BJ (cell line): ENCODE measurements at regions not wholly inside any gene's neighbourhood (a gene's known extent, or its start where the extent isn't known, plus 50 kb on each side); places are given as distances from the start of the nearest gene placed in this dataset.
A peak's percentile ranks its signal among the peaks of the same experiment; 100 is the strongest.
"Not testable (repeated sequence)": the region's sequence is repeated elsewhere in the genome, so short reads cannot be mapped to it uniquely, and the experiment has no call there.

Experiments
- CTCF ChIA-PET: fragments of 350-600 bp; formaldehyde crosslinking; extraction: SDS; loops from one replicate; lab custom pipeline; 2021; ENCODE audit warnings: antibody characterized with exemption, inconsistent platforms; lab: Yijun Ruan, JAX
- POLR2A ChIA-PET: fragments of 300-600 bp; sonication (Branson Sonifier 250); formaldehyde crosslinking; extraction: SDS; loops from one replicate; lab custom pipeline; 2021; ENCODE audit warnings: antibody characterized with exemption; lab: Charles Lee
- DNase-seq: peaks from one replicate; pipeline ENCODE4 v3.0.0-alpha.2; 2011; ENCODE audit warnings: low read depth
- H3K27me3 ChIP-seq: 2 replicates; pipeline ENCODE4 v1.6.0; 2011; ENCODE audit warnings: low read length; ENCODE audit not compliant: control insufficient read depth, insufficient read depth
- H3K36me3 ChIP-seq: 2 replicates; pipeline ENCODE4 v1.5.1; 2011; ENCODE audit warnings: low read length; ENCODE audit not compliant: control insufficient read depth, insufficient read depth
- H3K4me3 ChIP-seq: 2 replicates; pipeline ENCODE4 v1.5.1; 2011; ENCODE audit warnings: low read depth, mild to moderate bottlenecking, control low read depth, low read length
- TF ChIP-seq, protein P1 (sequence below): IDR thresholded peaks from 2 replicates; pipeline ENCODE4 v1.5.1; 2011; ENCODE audit warnings: low read depth, mild to moderate bottlenecking, control low read depth, inconsistent platforms, low read length, moderate library complexity; ENCODE audit not compliant: insufficient read depth

DNA sequence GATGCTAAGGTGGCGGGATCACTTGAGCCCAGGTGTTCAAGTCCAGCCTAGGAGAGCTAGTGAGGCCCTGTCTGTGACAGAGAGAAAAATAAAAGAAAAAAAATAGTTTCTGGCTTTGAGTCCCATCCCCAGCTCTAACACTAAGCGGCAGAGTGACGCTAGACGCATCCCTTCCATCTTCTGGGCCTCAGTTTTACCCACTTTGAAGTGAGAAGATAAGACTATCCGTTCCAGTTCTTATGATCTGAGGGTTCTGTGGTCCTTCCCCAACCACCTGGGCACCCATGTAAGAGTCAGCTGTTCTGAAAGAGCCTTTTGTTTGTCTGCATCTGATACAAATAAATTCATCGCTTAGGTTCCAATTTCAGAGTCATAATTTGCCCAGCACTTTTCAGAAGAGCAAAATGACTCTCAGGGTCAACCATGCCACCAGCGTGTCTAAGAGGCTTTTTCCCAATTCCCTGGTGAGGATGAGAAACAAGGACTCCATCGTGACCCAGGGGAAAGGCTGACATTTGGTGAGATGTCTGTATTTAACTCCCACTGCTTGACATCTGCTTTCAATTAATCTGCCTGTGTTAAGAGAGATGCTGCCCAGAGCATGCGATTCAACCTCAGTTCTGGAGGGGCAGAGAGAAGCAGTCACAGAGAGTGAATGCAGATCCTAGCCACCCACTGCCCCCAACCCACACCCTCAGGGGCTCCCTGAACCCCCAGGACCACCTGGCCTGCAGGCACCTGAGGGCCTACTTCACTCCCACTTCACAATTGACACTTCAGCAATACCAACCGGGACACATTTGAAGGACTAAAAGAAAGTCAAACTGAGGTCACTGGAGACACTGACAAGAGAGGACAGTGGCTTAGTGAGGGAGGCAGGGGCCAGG is 131.6 kb upstream of the TOP1 start:
- Histone ChIP-seq H3K36me3 (no peaks in the 10 kb centered on the region), H3K4me3 (no peak overlapping the region), H3K27me3 (peaks cover 2% of the 10 kb centered on the region)
- TF ChIP-seq, protein P1, sequence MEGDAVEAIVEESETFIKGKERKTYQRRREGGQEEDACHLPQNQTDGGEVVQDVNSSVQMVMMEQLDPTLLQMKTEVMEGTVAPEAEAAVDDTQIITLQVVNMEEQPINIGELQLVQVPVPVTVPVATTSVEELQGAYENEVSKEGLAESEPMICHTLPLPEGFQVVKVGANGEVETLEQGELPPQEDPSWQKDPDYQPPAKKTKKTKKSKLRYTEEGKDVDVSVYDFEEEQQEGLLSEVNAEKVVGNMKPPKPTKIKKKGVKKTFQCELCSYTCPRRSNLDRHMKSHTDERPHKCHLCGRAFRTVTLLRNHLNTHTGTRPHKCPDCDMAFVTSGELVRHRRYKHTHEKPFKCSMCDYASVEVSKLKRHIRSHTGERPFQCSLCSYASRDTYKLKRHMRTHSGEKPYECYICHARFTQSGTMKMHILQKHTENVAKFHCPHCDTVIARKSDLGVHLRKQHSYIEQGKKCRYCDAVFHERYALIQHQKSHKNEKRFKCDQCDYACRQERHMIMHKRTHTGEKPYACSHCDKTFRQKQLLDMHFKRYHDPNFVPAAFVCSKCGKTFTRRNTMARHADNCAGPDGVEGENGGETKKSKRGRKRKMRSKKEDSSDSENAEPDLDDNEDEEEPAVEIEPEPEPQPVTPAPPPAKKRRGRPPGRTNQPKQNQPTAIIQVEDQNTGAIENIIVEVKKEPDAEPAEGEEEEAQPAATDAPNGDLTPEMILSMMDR, result no peak
- DNase-seq, result peak; percentile 10
- POLR2A ChIA-PET, result no interaction called here
- CTCF ChIA-PET, result no interaction called here

DNA sequence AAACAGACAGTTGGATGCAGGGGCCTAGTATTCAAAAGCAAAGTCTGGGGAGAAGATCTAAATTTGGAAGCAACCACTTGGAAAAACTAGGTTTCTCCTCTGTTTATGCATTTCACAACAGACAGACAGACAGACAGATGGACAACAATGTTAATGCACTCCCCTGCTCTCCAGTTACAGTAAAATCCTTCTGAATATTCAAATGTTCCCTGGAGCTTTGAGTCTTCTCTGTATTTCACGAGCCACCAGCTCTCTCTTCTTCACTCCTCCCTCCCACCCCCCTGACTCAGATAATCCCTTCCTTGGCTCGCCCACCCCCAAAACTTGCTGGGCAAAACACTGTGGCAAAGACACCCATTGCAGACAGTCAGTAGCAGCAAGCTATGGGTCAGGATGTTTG is 129.3 kb upstream of the TOP1 start:
- Histone ChIP-seq H3K4me3 (no peak overlapping the region), H3K36me3 (no peaks in the 10 kb centered on the region), H3K27me3 (peaks cover 2% of the 10 kb centered on the region; the same call in 1 of the 2 replicates)
- ChIA-PET POLR2A (no interaction called here), CTCF (interaction anchor here (1.0 kb wide), 1 partner anchor 25 kb away, joined by 3 read pairs; no protein-coding TSS in a partner anchor)
- no peak for DNase-seq
- TF ChIP-seq, protein P1, result no peak

DNA sequence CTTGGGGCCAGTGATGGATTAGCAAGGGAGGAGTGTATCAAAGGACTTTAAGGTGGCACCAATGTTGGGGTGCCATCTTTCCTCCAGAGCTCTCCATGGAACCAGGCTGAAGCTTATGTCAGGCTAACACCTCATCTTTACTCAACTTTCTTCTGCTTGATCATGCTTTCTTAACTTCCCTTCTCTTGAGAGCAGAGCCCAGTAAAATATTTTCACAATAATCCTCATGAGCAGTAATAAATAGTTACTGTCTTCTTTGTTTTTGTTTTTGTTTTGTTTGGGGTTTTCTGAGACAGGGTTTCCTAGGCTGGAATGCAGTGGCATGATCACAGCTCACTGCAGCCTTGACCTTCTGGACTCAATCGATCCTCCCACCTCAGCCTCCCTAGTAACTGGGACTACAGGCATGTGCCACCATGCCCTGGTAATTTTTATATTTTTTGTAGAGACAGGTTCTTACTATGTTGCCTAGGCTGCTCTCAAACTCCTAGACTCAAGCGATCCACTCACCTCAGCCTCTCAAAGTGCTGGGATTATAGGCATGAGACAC is 127.9 kb upstream of the TOP1 start:
- H3K4me3 ChIP-seq, result no peak overlapping the region
- no peaks in the 10 kb centered on the region; the same call in 1 of the 2 replicates for H3K27me3 ChIP-seq
- no peaks in the 10 kb centered on the region for H3K36me3 ChIP-seq
- CTCF ChIA-PET, result no interaction called here
- DNase-seq, result no peak
- TF ChIP-seq, protein P1, result no peak
- POLR2A ChIA-PET, result no interaction called here

DNA sequence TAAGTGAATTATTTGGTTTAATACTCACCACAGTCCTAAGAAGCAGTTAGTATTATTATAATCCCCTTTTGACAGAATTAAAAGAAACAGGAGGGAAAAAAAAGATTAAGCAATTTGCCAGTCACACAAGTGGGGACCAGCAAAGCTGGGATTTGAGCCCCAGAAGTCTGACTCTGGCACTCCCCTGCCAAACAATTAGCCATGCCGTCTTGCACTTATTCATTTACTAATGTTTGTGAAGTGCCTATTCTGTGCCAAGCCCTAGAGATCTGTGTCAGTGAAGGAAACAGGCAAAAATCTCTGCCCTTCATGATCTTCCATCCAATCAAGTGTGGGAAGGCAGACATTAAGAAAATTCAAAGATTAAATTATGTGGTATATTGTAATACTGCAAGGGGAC is 126.0 kb upstream of the TOP1 start:
- DNase-seq, result no peak
- TF ChIP-seq, protein P1, result no peak
- ChIA-PET POLR2A (no interaction called here), CTCF (no interaction called here)
- Histone ChIP-seq H3K27me3 (no peaks in the 10 kb centered on the region; the same call in 1 of the 2 replicates), H3K36me3 (no peaks in the 10 kb centered on the region), H3K4me3 (no peak overlapping the region)

DNA sequence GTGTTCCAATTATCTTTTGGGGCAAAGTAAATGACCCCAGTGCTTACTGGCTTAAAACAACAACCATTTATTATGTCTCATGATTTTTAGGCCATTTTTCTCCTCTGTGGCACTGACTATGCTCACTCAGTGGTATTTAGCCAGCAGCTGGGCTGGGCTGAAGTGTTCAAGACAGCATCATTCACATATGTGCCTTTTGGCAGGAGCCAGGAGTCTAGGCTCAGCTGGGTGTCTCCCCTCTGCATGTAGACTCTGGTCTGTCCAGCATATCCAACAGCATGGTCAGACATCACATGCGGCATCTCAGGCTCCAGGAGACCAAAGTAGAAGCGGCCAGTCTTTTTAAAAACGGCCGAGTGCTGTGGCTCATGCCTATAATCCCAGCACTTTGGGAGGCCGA is 120.3 kb upstream of the TOP1 start:
- TF ChIP-seq, protein P1, result no peak
- ChIA-PET POLR2A (no interaction called here), CTCF (no interaction called here)
- no peaks in the 10 kb centered on the region for H3K36me3 ChIP-seq
- no peaks in the 10 kb centered on the region for H3K27me3 ChIP-seq
- no peak overlapping the region for H3K4me3 ChIP-seq
- no peak for DNase-seq

DNA sequence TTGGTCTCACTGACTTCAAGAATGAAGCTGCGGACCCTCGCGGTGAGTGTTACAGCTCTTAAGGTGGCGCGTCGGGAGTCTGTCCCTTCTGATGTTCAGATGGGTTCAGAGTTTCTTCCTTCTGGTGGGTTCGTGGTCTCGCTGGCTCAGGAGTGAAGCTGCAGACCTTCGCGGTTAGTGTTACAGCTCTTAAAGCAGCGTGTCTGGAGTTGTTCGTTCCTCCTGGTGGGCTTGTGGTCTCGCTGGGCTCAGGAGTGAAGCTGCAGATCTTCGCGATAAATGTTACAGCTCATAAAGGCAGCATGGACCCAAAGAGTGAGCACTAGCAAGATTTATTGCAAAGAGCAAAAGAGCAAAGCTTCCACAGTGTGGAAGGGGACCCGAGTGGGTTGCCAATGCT is 119.1 kb upstream of the TOP1 start:
- POLR2A ChIA-PET, H3K4me3 ChIP-seq, H3K27me3 ChIP-seq, H3K36me3 ChIP-seq, DNase-seq: not testable (repeated sequence)
- CTCF ChIA-PET, result interaction anchor here (1.2 kb wide), 1 partner anchor 36 kb away, joined by 3 read pairs; no protein-coding TSS in a partner anchor

DNA sequence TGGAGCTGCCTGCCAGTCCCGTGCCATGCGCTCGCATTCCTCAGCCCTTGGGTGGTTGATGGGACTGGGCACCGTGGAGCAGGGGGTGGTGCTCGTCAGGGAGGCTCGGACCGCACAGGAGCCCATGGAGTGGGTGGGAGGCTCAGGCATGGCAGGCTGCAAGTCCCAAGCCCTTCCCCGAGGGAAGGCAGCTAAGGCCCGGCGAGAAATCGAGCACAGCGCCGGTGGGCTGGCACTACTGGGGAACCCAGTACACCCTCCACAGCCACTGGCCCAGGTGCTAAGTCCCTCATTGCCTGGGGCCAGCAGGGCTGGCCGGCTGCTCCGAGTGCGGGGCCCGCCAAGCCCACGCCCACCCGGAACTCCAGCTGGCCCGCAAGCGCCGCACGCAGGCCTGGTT is 118.2 kb upstream of the TOP1 start:
- DNase-seq, H3K36me3 ChIP-seq, POLR2A ChIA-PET, H3K4me3 ChIP-seq, H3K27me3 ChIP-seq: not testable (repeated sequence)
- CTCF ChIA-PET, result interaction anchor here (0.6 to 1.2 kb wide), 2 partner anchors 35 to 71 kb away, joined by 3 read pairs; no protein-coding TSS in a partner anchor

DNA sequence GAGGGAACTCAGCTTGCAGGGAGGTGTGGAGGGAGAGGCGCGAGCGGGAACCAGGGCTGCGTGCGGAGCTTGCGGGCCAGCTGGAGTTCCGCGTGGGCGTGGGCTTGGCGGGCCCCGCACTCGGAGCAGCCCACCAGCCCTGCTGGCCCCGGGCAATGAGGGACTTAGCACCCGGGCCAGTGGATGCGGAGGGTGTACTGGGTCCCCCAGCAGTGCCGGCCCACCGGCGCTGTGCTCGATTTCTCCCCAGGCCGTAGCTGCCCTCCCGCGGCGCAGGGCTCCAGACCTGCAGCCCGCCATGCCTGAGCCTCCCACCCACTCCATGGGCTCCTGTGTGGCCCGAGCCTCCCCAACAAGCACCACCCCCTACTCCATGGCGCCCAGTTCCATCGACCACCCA is 117.5 kb upstream of the TOP1 start:
- POLR2A ChIA-PET, H3K4me3 ChIP-seq, H3K36me3 ChIP-seq, H3K27me3 ChIP-seq, DNase-seq, CTCF ChIA-PET: not testable (repeated sequence)
